GM19035 (cell line): ENCODE measurements at regions not wholly inside any gene's neighbourhood (a gene's known extent, or its start where the extent isn't known, plus 50 kb on each side); places are given as distances from the start of the nearest gene placed in this dataset.

Experiments used
- ATAC-seq: cut with Tn5 transposase; IDR thresholded peaks from one replicate; pipeline ENCODE4 v1.9.1; 2021; ENCODE audit not compliant: unreplicated experiment

DNA sequence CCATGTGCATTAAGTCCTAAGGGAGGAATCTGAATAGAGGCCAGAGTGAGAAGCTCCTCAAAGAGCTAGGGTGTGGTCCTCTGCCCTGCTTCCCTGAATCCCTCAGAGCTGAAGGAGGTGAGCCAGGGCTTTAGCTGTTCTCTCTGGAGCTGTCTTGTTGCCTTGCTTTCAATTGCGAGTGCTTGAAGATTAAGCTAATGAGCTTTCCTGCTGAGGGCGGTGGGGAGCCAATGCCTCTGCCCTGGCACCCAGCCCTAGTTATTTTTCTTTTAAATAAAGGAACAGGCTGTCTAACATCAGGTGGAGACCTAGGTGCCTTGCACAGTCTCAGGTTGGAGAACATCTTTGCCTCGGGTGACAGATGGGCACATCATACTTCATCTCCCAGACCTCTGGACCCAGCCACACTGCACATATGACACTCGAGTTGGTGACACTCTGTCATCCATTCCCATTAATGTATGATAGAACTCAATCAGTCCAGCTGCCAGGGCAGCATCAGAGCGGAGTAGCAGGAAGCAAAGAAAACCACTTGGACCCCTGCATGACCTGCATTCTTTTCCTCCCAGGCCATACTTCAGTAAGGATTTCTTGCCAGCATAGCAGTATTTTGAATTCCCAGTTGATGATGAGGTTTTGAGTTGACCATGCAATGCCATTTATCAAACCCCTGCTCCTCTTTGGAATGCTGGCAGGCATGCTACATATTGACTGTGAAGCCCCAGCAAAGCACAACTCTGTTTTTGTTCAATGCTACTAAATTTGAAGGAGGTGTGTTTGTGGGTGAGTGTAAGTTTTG lies 292.7 kb downstream of the RNF144A start:
- no peak for ATAC-seq

- no peak for ATAC-seq
Observed at GRCh38 chr2:7210712-7211111, 293.5 kb downstream of the RNF144A start.

DNA sequence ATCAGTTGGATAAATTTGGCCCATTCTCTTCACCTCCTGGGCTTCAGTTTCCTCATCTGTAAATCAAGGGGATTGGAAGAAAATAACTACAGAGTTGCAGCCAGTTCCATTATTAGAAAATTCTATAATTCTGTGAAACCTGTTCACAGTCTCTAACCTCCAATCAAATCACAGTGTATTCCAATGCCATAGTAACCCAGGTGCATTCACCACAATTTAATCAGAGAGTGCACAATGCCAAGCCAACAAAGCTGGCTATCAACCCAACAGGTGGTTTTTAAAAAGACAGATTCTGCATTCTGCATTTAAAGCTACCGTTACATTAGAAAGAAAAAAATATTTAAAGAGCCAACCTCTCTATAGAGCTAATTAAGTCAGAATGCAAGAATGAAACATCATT lies 308.6 kb downstream of the RNF144A start:
- ATAC-seq: no peak

- no peak for ATAC-seq
Observed at GRCh38 chr2:7226501-7226900, 309.3 kb downstream of the RNF144A start.

DNA sequence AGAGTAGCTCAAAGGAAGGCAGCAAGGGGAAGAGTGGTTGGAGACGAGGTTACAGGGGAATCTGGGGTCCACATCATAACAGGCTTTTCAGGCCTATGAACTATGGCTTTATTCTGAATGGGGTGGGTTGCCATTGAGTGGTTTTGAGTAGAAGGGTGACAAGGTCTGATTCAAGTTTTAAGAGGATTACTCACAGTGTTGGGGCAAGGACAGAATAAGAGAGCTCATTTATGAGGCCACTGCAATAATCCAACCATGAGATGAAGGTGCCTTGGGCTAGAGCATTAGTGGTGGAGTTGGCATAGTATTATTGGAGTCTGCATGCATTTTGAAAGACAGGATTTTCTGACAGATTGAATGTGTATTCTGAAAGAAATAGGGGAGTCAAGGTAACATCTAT lies 315.9 kb downstream of the RNF144A start:
- ATAC-seq: no peak

GRCh38 chr2:7237466-7237865 lies 320.3 kb downstream of the RNF144A start:
- ATAC-seq: no peak

DNA sequence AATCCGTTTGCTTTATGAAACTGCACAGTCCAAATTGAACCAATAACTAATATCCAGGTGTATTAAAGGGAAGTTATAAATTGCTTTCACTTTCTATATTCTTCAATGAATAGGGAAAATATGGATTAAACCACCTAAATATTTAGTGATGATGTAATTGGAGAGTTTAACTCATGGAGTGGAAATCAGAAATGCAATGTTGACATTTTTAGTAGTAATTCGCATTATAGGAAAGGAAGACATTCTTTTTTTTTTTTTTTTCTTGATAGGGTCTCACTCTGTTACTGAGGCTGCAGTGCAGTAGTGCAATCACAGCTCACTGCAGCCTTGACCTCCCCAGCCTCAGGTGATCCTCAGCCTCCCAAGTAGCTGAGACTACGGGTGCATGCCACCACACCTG lies 321.9 kb downstream of the RNF144A start:
- ATAC-seq: no peak

GRCh38 chr2:7241041-7241745 lies 324.0 kb downstream of the RNF144A start:
- no peak for ATAC-seq

GRCh38 chr2:7242189-7242867 lies 325.1 kb downstream of the RNF144A start:
- ATAC-seq: no peak

GRCh38 chr2:7243276-7243675 lies 326.1 kb downstream of the RNF144A start:
- ATAC-seq: no peak

DNA sequence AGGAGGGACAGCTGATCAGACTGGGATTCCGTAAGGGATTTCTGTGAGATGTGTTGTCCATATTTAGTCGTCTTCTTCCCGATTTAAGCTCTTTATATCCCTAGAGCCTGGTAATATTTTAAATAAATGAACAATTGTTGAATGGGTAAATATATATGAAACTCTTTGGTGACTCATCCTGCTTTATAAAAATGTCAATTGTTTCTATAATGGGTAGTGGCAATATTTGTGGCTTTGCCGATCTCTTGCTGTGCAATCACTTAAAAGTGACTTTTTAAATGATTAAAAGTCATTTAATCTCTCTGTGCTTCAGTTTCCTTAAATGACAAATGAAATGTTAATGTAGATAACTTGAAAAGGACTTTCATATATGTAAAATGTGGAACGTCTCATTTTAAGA lies 339.2 kb downstream of the RNF144A start:
- no peak for ATAC-seq

DNA sequence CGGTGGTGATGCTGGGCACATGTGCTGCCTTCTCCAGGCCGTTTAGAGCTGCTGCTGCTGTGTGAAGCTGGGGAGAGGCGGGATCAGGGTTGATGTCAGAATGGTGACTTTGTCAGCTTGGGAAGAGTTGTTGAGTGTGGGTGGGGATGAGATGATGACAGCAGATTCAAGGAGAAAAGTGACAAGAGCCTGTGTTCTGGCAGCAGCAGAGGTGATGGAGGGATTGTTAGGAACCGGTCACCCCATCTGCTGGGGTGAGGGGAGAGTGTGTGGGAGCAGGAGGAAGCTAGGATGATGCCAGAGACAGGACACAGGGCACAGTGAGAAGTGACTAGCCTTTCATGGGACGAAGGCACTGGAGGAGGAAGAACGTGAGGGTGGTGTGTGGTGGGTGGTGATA lies 345.5 kb downstream of the RNF144A start:
- no peak for ATAC-seq

DNA sequence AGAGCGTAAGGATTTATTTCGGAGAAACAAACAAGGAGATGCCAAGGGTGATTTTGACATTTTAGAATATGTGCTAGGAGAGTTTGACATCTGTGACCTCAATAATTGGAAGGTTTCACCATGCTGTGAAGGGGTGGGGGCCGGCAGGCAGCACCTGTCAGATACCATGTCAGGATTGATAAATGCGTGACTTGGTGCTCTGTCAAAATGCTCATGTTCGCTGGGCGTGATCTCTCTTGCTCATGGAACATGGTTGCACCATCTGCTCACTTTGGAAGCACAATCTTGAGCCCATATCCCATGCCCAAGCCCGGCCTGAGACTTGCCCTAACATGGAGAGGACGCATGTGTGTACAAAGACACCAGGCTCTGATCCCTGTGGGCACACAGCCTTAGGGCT lies 347.6 kb downstream of the RNF144A start:
- no peak for ATAC-seq

DNA sequence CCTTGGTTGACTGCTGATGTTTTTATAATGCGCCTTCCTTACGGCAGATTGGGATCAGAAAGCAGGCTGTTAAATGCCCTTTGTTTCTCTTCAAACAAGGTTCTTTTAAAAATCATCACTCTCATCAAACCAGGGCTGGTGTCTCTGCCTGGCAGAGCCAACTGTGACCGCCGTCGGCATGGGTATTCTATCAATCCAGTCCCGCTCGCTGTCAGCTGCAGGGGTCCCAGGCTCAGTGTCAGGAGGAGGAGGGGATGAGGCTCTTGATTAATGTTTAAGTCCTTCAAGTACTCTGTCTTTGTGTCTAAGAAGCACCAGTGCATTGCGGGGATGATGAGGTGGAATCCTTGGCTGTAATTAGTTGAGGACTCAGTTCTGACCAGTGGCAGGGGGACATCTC lies 348.1 kb downstream of the RNF144A start:
- no peak for ATAC-seq

DNA sequence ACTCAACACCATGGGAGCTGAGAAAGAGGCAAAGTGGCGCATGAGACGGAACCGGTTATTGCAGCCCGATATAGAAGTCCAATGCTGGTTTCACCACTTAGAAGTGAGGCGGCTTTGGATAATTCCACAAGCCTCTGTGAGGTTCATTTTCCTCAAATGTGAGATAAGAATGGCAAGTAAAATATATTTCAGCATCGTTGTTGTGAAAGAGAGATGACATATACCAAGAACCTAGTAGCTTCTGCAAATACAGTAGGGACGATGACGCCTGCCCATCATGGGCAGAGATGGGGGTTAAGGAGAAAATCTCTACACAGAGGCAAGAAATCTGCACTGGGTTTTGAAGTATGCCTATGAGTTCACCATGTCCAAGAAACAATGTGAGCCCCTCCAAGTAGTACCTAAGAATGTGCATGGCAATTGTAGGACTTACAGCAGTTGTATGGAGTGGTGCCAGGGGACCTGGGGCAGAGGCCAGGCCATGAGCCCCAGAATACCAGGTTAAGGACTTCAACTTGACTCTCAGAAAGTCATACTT lies 352.0 kb downstream of the RNF144A start:
- no peak for ATAC-seq

- ATAC-seq: no peak
Observed at GRCh38 chr2:7270011-7270431, 352.8 kb downstream of the RNF144A start.

GRCh38 chr2:7272210-7272609 lies 355.0 kb downstream of the RNF144A start:
- ATAC-seq: no peak

DNA sequence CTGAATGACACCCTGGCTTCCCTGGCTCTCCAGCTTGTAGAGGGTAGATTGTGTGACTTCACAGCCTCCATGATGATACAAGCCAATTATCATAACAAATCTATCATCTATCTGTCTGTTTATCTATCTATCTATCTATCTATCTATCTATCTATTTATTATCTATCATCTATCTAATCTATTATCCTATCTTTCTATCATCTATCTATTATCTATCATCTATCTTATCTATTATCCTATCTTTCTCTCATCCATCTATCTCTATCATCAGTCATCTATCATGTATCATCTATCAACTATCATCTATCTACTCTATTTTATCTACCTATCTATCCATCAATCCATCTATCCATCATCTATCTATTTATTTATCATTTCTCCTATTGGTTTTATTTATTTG lies 361.8 kb downstream of the RNF144A start:
- no peak for ATAC-seq

GRCh38 chr2:7279421-7279949 lies 362.3 kb downstream of the RNF144A start:
- ATAC-seq: no peak

DNA sequence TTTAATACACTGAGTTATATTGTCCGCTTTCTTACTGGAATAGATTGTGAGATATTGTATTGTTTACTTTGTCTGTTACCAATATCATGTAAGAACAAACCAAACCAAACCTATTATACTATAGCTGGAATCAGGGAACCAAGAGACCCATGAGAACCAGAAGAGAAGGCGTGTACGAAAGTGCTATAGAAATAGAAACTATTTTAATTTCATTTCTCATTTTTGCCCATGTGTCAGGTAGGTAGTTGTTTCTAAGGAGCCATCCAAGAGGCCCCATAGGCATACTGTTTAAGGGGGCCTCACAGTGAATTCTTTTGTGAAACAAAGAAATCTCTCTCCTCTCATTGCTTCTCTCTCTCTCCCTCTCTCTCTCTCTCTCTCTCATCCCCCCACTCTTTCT lies 363.6 kb downstream of the RNF144A start:
- no peak for ATAC-seq
